HTR-8/SVneo (cell line): ENCODE measurements at regions not wholly inside any gene's neighbourhood (a gene's known extent, or its start where the extent isn't known, plus 50 kb on each side); places are given as distances from the start of the nearest gene placed in this dataset.
"Not testable (repeated sequence)": the region's sequence is repeated elsewhere in the genome, so short reads cannot be mapped to it uniquely, and the experiment has no call there.

Experiments
- DNase-seq: peaks from one replicate; pipeline ENCODE4 v3.0.0; 2011; ENCODE audit warnings: low spot score, mixed read lengths; ENCODE audit not compliant: insufficient read length
- FAIRE-seq: peaks from 2 replicates; lab custom pipeline; 2011; peaks lifted over from hg19 to GRCh38; lab: Jason Lieb, UNC

- DNase-seq (no peak), FAIRE-seq (no peak)
These were observed 155.4 kb upstream of the KYNU start for GRCh38 chr2:142722086-142722485.

- DNase-seq (no peak), FAIRE-seq (no peak)
These were observed 156.4 kb upstream of the KYNU start for GRCh38 chr2:142721015-142721414.

GRCh38 chr2:142718576-142719155, 158.8 kb upstream of the KYNU start:
- no peak for FAIRE-seq

GRCh38 chr2:142716463-142717242, 160.8 kb upstream of the KYNU start:
- no peak for FAIRE-seq
- no peak for DNase-seq

More at GRCh38 chr2:142718576-142719155, 158.8 kb upstream of the KYNU start:
- DNase-seq = no peak

GRCh38 chr2:142714600-142714999, 162.9 kb upstream of the KYNU start:
- no peak for FAIRE-seq
- no peak for DNase-seq

- no peak for DNase-seq
- FAIRE-seq = no peak
These were observed 167.1 kb upstream of the KYNU start for GRCh38 chr2:142710336-142710735.

- DNase-seq = no peak
- no peak for FAIRE-seq
These were observed 170.1 kb upstream of the KYNU start for GRCh38 chr2:142707318-142707717.

GRCh38 chr2:142702397-142702796, 175.1 kb upstream of the KYNU start:
- not testable (repeated sequence) for DNase-seq, FAIRE-seq

- DNase-seq, FAIRE-seq: not testable (repeated sequence)
These were observed 181.9 kb upstream of the KYNU start for GRCh38 chr2:142695350-142696257.

GRCh38 chr2:142694282-142694681, 183.2 kb upstream of the KYNU start:
- DNase-seq = no peak
- FAIRE-seq = no peak

GRCh38 chr2:142693171-142693950, 184.1 kb upstream of the KYNU start:
- FAIRE-seq (no peak), DNase-seq (no peak)

GRCh38 chr2:142688856-142689605, 188.4 kb upstream of the KYNU start:
- DNase-seq = no peak
- no peak for FAIRE-seq

GRCh38 chr2:142687509-142687908, 190.0 kb upstream of the KYNU start:
- FAIRE-seq (no peak), DNase-seq (no peak)

GRCh38 chr2:142687075-142687474, 190.4 kb upstream of the KYNU start:
- DNase-seq (no peak), FAIRE-seq (no peak)

GRCh38 chr2:142684667-142685066, 192.8 kb upstream of the KYNU start:
- FAIRE-seq = no peak
- no peak for DNase-seq

GRCh38 chr2:142682528-142682927, 194.9 kb upstream of the KYNU start:
- DNase-seq = peak; percentile 2

GRCh38 chr2:142681952-142682351, 195.5 kb upstream of the KYNU start:
- no peak for FAIRE-seq
- DNase-seq = no peak

More at GRCh38 chr2:142682528-142682927, 194.9 kb upstream of the KYNU start:
- no peak for FAIRE-seq

- FAIRE-seq (no peak), DNase-seq (no peak)
These were observed 199.3 kb upstream of the KYNU start for GRCh38 chr2:142678164-142678563.

GRCh38 chr2:142675398-142675797, 202.1 kb upstream of the KYNU start:
- FAIRE-seq = no peak
- no peak for DNase-seq
